GM21526 (cell line): ENCODE measurements at regions not wholly inside any gene's neighbourhood (a gene's known extent, or its start where the extent isn't known, plus 50 kb on each side); places are given as distances from the start of the nearest gene placed in this dataset.
"Not testable (repeated sequence)": the region's sequence is repeated elsewhere in the genome, so short reads cannot be mapped to it uniquely, and the experiment has no call there.

Experiments used
- ATAC-seq: cut with Tn5 transposase; IDR thresholded peaks from one replicate; pipeline ENCODE4 v1.9.1; 2021; ENCODE audit warnings: moderate library complexity; ENCODE audit not compliant: unreplicated experiment, low FRiP score

DNA sequence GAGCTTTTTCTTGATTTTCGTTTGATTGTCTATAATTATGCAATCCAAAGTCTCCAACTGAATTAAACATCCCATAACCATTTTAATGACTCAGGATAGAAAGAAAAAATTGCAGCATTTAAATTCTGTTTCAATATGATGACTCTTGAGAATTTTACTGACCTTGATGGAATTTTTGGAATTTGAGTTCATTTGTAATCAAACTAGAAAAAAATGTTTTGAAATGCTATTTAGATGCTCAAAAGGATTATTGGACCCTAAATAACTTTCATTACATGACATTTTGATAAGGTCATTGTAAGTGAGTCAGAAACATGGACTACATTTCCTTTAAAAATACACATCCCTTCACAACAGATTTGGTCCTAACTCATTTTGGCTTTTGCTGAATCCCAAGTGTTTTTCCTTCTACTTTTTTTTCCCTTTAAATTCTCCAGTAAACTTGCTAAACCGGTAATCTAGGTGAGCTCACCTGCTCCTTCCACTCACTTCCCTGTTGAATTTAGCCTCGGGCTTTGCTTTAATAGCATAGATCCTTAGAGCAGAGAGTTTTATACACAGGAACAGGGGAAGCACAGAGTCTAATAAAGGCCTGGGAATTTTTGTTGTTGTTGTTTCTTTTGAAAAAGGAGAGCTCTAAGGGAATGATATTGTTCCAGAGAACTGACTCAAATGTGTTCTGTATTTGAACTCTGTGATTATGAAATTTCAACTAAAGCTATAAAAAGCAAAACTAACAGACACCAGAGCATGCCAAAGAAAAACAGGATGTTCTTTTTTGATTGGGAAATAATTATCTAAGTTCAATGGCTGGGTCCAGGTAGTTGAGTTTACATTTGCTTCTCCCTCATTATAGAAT is 1088.2 kb upstream of the CITED2 start:
- ATAC-seq: no peak

DNA sequence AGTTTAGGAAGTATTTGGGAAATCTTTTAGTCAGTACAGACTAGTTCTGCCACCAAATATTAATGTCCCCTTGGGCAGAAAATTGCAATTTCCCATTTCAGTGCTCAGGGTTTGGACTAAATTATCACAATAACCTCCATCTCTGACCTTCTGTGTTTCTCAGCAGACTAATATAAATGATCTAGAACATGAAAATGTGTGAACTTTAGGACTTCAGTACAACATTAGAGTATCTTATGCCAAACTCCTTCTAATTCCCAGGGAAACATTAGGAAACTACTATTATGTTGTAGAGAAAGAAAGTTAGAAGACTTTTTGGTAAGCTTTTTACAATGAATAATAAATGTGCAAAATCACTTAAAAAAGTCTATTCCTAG is 1087.6 kb upstream of the CITED2 start:
- ATAC-seq: no peak

DNA sequence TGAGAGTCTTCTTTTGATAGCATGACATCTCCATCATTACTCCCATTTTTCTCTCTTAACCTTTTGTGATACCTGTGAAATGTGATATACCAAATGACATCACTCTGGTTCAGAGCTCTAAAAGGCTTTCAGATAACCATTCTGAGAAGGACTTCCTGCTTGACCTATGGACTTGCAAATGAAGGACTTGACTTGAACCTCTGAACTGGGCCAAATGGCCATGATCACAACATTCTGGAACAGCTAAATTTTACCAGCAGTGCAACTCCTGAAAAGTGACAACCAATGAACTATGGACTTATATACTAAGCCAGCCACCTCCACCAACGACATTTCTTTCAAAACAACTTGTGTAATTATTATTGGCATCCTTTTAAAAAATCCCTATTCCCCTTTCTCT is 1085.8 kb upstream of the CITED2 start:
- no peak for ATAC-seq

DNA sequence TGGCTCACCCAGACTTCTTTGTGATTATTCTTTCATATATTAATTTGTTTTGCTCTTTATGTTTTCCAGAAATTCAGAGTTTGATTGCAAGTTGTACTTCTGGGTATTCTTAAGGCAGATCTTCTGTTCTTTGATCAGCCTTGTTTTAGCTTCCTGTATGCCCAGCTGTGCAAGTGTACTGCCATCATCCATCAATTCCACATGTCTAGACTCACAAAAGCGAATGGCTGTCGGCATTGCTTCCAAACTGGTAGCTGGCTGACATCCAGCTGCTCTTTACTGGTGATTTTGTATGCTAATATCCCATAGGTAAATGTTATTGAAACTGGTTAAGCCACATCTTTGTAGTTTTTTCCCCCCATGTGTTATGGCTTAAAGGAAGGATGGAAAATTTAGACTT is 1084.8 kb upstream of the CITED2 start:
- no peak for ATAC-seq

DNA sequence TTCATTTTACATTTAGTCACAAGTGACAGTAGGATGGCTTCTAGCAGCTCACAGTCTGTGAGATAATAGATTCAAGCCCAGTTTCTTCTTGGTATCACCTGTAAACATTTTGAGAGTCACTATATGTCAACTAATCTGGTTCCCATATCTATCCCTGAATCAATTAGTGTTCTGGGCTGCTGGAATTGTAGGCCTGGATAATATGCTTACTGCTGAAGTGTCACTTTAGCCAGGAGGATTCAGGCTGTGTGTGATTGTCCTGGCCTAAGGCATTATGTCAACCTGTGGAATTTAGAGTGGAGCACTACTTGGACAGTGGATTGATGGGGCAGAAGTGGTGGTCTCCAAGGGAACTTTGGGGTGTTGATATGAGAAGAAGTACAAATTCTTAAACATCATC is 1071.8 kb upstream of the CITED2 start:
- ATAC-seq: no peak

DNA sequence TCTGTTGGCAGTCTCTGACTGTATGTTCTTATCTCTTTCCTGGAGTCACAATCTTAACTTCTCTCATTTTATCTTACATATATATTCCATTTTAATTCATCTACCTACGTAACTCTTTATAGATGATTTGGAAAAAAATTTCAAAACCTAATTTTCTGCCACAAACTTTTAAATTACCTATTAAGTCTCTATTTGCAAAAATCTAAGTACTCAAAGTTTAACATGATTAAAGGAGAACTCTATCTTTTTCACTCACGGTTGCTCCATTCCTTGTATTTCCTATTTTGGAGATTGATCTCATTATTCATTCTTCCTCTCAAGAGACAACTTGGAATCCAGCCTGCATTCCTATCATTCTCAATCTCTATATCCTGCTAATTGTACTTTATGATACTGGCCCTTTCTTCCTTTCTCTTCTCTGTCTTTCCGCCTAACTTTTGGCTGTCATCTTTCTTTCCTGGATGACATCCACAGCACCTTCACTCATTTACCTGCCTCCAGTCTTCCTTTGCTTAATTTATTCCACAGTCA is 1071.1 kb upstream of the CITED2 start:
- no peak for ATAC-seq

DNA sequence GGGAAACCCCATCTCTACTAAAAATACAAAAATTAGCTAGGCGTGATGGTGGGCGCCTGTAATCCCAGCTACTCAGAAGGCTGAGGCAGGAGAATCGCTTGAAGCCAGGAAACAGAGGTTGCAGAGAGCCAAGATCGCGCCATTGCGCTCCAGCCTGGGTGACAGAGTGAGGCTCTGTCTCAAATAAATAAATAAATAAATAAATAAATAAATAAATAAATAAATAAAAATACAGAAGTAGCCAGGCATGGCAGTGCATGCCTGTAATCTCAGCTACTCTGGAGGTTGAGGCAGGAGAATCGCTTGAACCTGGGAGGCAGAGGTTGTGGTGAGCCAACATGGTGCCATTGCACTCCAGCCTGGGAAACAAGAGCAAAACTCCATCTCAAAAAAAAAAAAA is 1068.7 kb upstream of the CITED2 start:
- ATAC-seq: not testable (repeated sequence)

DNA sequence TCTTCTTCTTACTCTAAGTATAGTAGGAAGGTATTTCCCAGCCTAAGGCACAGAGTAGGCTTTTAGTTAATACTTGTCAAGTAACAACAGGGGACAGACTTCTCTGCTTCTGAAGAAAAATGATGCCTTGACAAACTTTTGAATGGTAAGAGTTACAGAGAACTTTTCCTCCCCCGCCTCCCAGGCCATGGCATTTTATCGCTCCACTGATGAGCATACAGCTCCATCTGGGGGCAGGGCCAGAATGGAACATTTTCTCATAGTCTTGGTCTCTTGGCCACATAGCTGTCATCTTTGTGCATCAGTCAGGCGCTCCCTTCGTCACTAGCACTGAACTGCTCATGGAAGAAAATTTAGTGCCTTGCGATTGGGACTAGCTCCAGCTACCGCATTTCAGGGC is 1066.8 kb upstream of the CITED2 start:
- no peak for ATAC-seq

DNA sequence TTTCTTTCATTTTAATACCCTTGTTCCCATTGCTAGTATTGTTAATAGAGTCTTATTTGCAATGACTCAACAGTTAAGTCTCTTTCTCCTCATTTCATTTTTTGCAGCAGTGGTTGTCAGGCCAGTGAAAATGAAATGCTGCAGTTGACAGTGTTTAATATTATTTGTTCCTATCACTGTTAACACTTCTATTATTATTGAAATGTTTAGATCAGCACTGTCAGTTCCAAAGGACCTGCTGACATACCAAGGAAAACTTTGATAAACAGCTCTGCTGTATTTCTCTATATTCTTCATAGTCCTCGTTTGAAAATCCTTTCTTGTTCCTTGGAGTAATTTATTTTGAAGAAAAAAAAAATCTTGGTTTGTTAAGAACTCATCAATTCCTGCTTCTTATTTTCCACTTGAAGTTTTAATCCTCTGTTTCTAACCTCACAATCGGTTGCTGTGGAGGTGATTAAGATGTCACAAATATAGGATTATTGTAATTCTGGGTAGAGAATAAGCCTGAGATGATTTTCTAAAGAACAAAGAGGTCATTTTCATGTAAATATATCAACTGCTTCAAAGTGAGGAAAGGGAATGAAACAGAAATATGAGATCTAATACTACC is 1065.9 kb upstream of the CITED2 start:
- ATAC-seq: no peak

DNA sequence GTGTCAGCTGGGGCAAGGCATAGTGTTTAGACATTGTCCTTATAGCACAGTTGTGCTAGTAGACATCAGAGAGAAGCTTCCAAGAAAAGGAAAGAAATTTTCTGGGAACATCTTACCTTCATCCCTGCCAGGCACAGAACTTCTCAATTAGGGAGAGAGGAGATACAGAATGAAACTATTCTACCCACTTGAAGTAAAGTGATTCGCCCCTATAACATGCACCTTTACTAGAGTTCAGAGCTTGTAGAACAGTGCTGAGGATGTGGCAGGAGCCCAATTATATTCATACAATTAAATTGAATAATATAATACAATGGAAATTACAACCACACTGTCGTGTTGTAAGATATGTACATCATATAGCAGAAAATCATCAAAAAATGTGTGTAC is 1063.9 kb upstream of the CITED2 start:
- no peak for ATAC-seq

DNA sequence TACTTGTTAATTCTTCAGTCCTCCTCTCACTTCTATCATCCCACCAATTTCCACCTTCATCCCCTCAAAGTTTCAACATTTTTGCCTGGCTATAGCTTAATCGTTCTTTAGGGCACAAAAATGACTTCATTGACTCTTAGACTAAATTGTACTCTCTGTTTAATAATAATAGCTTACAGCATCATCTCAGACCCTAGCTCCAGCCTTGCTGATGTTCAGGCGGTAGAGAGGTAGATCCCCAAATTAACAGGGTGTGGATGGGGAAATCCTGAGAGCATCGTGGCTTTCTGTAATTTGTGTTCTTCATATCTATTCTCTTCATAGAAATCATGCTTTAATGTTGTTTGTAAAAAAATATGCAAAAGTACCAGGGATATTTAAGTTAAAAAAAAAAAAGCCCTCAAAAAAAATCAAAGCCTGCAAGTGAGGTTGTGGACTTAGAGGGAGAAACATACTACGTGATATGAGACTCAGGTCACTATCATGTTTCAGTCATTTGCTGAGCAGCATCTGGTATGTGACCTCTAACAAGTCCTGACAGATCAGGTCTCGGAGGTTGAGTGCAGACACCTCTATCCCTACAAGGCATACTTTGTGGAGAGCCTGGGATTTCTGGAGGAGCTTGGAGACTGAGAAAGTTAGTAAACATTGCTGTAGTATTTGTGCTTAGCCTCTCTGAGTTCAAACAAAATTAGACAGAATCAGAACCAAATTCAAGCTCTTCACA is 1063.3 kb upstream of the CITED2 start:
- ATAC-seq: no peak

DNA sequence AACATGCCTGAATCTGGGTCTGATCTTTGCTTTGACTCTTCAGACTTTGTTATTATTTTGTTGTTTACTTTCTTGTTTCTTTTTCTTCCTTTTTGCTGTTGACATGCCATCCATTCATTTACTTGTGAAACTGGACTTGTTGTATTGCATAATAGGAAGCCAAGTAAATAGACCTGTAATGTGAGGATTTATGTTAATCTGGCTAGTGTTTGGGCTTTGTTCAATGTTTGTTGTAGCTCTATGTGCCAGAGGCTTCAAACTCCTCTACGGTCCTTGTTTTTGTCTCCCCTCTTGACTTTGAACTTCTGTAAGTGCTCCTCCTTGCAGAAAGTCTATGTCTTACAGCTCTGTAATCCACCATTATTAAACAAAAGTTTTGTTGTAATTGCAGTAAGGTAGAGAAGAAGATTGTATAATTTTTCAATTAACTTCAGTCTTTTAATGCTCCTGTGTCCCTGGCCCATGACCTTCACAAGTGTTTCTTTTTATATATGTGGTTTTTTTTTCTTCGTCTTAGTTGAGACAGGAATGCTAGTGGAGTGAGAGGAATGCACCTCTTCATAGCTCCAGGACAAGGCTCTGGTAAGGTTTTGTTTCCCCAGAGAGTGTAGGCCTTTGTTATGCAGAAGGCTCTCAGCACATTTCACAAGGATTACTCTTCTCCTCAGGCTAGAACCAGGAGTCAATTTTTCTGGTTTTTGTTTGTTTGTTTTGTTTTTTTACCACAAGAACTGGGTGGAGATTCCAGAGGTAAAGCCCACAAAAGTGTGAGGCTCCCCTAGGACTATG is 1061.8 kb upstream of the CITED2 start:
- no peak for ATAC-seq

DNA sequence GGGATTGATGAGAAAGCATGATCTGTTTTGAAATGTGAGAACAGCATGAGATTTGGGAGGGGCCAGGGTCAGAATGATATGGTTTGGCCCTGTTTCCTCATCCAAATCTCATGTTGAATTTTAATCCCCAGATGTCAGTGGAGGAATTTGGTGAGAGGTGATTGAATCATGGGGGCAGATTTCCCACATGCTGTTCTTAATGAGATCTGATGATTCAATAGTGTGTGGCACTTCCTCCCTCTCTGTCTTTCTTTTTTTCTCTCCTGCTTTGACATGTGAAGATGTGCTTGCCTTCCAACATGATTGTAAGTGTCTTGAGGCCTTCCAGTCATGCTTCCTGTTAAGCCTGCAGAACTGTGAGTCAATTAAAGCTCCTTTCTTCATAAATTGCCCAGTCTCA is 1060.3 kb upstream of the CITED2 start:
- ATAC-seq: no peak

DNA sequence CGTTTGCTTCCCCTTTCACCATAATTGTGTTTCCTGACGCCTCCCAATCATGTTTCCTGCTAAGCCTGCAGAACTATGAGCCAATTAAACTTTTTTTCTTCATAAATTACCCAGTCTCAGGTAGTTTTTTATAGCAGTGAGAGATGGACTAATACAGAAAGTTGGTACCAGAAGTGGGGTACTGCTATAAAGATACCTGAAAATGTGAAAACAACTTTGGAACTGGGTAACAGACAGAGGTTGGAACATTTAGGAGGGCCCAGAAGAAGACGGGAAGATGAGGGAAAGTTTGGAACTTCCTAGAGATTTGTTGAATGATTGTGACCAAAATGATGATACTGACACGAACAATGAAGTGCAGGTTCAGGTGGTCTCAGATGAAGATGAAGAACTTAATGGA is 1058.6 kb upstream of the CITED2 start:
- ATAC-seq: no peak

DNA sequence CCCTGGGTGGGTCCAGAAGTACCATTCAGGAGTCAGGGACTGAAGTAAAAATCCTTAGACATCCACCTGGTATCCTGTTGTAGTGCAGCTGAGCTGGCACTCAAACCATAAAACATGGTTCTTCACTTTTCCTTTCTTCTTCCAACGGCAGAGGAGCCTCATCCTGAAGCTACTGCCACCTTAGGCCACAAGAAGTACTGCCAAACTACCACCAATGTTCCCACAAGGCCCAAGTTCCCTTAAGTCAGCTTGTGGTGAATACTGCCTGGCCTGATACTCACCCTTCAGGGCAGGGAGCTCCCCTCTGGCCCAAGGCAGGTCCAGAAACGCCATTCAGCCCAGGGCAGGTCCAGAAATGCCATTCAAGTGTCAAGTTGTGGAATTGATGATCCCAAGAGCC is 1053.4 kb upstream of the CITED2 start:
- no peak for ATAC-seq

DNA sequence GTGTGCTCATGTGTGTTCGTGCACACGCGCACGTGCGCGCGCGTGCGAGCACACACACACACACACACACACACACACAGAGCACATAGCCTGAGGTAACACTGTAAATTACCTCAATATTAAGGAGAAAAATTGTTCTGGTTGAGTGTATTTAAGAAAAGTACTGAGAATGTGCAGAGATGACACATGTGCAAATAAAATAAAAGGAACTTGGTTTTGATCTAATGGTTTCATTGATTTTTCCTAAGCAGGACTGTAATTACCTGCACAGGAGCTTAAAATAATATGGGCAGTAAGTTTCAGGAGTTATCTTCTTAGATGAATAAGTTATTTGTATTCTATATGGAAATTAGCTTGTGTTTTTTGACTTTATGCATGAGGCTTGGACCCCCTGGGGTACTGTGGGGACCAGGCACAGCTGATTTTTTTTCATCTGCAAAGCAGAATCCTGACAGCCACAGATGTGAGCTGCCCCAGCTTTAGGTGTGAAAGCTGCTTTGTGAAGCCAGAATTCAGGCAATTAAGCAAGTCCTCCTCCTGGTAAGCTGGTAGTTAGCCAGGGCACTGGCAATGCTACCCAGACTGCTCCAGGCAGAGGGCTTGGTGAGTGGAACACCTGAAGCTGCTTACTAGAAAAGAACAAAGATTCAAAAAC is 1040.6 kb upstream of the CITED2 start:
- no peak for ATAC-seq

DNA sequence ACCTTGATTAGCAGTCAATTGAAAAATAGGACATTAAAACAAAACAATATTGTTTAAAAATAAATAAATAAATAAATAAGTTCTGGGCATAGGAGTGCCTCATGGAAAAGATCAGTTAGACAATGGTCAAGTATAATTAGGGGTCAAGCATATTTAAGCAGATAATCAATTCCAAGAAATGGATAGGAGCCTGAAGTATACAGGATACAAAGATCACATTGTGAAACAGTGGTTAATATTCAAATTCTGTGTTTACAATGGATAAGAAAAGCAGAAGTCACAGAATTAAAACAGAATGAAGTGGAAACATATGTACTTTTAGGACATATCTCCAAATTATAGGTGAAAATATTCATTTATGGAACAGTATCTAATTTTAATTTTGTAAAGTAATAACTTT is 1028.6 kb upstream of the CITED2 start:
- ATAC-seq: no peak

DNA sequence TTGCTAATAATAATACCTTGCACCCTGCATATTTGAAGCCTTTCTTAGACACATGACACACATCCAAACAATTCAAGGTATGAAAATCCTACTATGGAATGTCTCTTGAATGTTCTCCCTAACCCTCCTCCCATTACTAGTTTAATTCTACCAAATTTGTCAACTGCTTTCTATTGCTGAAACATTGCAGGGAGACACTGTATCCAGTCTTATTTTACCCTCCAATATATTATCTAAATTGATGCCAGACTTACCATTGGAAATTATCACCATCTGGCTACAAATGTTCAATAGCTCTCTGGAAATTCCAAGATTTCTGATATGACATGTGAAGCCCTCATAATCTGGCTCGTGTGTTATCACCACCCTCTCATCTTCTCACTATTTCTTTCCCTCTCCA is 1027.3 kb upstream of the CITED2 start:
- no peak for ATAC-seq

DNA sequence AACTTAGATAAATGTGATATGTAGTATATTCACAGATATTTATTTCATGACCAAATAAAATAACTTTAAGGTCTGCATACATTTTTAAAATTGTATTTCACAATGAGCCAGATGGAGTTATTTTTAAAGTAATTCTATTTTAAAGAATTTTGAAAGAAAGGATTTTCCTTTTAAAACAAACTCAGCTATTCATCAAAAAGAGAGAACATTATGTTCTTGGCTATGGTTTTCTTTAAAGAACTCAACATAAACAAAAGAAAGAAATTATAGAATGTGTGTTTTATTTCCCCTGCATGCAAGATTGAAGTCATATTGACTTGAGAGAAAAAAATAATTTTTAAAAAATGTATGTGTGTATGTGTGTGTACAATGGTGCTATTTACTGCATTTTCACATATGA is 1023.6 kb upstream of the CITED2 start:
- no peak for ATAC-seq

DNA sequence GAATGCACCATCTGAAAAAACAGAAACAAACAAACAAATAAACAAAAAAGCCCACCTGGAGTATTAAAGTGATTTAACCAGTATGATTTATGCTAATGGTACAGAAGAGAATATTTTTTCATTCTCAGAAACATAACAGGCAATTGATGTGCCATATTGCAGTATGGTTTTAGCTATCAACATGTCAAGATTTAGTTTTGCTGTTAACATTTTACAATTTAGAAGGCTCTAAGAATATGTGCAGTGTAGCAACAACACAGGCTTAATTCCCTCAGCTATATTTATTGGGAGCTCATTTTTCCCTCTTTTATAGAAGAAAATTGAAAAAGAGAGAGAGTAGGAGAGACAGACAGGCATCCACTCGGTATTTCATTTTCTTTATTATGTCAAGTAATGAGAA is 1022.7 kb upstream of the CITED2 start:
- no peak for ATAC-seq
